ENCODE measurements at regions not wholly inside any gene's neighbourhood (a gene's known extent, or its start where the extent isn't known, plus 50 kb on each side); places are given as distances from the start of the nearest gene placed in this dataset.

DNA sequence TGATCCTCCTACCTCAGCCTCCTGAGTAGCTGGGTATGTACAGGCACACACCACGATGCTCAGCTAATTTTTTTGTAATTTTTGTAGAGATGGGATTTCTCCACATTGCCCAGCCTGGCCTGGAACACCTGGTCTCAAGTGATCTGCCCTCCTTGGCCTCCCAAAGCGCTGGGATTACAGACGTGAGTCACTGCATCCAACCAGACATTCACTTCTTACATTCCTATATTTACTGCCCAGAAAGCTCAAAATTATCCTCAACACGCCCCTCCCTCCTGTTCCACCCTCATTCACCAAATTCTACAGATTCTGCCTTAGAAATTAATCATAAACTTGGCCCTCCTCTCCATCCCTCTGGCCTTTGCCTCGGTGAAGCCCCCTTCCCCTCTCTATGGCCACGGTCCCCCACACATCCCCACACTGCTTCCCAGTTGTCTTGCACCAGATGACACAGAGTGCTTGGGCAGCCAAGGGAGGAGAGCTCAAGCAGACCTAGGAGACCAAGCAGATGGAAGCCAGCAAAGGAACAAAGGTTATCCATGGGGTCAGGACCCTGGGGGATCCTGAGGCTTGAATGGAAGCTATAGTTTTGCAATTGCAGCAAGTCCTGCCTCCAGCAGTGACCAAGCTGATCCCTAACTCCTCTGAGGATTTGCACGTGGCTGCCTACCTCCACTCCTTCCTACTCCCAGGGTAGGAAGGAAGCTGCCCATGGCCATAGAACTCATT is 213.2 kb upstream of the FOXN3 start:
- ATAC-seq = no peak
- no peak for DNase-seq (ENCODE audit: low spot score)

- DNase-seq (ENCODE audit: low spot score) (no peak), ATAC-seq (no peak)
Observed at GRCh38 chr14:89629383-89629782, 212.3 kb upstream of the FOXN3 start.

GRCh38 chr14:89628521-89628920 is 211.5 kb upstream of the FOXN3 start:
- ATAC-seq (no peak), DNase-seq (ENCODE audit: low spot score) (no peak)

GRCh38 chr14:89626233-89626806 is 209.3 kb upstream of the FOXN3 start:
- DNase-seq (ENCODE audit: low spot score) (no peak), ATAC-seq (no peak)

GRCh38 chr14:89625731-89626232 is 208.7 kb upstream of the FOXN3 start:
- ATAC-seq = no peak

DNA sequence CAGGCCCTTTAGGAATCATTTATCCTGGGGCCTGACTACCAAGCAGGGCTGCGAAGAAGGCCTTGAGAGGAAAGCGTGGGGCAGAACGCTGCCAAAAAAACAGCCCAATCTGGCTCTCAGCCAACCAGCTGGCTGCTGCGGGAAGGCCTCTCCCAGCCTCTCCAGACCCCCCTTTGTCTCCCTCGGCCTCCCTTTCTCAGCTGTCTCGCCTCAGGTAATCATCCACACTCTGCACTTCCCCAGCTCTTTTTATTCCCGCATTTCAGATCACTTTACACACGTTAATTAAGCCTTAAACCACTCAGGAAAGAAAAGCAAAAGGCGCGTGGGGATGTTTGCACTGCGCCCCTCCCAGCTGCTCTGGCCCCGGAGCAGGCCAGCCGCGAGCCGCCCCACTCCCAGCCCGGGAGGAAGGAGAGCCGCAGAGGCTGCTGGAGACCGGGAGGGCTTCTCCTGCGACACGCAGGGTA is 208.2 kb upstream of the FOXN3 start:
- ATAC-seq (no peak), DNase-seq (ENCODE audit: low spot score) (no peak)

More at GRCh38 chr14:89625731-89626232, 208.7 kb upstream of the FOXN3 start:
- DNase-seq (ENCODE audit: low spot score) = no peak

GRCh38 chr14:89624500-89625156 is 207.6 kb upstream of the FOXN3 start:
- DNase-seq (ENCODE audit: low spot score) = no peak
- no peak for ATAC-seq

DNA sequence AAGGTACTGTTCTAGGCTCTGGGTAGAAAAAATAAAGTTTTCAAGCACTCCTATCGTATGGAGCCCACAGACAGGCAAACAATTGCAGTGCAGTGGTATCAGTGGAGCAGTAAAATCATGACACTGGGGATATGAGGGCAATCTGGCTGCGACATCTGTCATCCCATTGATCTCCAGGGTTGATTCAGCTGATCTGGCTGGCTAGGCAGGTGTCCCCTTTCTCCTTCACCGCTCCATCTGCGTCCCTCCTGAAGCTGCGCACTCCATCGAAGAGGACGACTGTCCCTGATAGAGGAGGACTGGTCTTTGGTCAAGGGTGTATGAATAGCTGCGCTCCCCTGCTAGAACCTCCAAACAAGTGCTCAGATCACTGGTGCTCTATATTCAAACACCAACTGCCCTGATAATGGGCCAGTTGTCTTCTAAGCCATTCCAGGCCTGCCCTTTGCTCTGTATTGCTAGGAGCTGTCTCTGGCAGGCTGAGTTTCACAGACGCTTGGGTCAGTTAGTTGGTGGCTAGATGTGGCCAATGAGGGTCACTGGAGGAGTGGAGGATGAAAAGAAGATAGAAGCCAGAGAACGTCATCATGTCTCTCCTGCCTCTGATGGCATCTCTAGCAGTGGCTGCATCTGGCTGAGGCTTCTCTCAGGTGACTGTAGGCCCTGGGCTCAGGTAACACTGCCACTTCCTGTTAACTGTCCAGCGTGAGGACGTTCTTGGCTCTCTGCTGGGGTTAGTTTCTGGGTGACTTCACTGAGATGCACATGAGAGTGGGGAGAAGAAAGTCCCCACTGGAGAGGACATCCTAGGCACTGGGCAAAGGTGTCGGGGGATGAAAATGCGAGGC is 205.0 kb upstream of the FOXN3 start:
- ATAC-seq = no peak
- DNase-seq (ENCODE audit: low spot score) = no peak

- no peak for ATAC-seq
Observed at GRCh38 chr14:89621009-89621421, 204.0 kb upstream of the FOXN3 start.

GRCh38 chr14:89620436-89620835 is 203.4 kb upstream of the FOXN3 start:
- ATAC-seq (no peak), DNase-seq (ENCODE audit: low spot score) (no peak)

More at GRCh38 chr14:89621009-89621421, 204.0 kb upstream of the FOXN3 start:
- no peak for DNase-seq (ENCODE audit: low spot score)

GRCh38 chr14:89619596-89619995 is 202.6 kb upstream of the FOXN3 start:
- no peak for ATAC-seq
- no peak for DNase-seq (ENCODE audit: low spot score)

- DNase-seq (ENCODE audit: low spot score) (peak; percentile 82), ATAC-seq (peak; percentile 92)
Observed at GRCh38 chr14:89618811-89619551, 201.9 kb upstream of the FOXN3 start.

DNA sequence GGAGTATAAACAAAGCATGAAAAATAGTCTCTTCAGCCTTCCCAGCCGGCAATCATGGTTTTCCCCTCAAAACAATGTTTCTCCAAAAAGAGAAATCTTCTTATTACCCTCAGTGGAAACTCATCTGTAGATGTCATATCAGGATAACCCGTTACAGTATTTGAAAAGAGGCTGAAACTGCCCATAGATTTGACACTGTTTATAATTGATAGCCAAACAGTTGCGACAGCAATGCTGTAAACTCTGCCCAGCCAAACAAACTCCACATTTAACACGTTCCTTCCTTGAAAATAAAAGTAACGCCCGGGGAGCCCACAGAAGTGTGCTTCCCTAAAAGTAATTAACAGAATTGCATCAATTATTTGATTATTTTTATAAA is 201.3 kb upstream of the FOXN3 start:
- DNase-seq (ENCODE audit: low spot score) (peak; percentile 57), ATAC-seq (peak; percentile 59)

GRCh38 chr14:89617481-89618329 is 200.7 kb upstream of the FOXN3 start:
- ATAC-seq = peak; percentile 39
- no peak for DNase-seq (ENCODE audit: low spot score)

DNA sequence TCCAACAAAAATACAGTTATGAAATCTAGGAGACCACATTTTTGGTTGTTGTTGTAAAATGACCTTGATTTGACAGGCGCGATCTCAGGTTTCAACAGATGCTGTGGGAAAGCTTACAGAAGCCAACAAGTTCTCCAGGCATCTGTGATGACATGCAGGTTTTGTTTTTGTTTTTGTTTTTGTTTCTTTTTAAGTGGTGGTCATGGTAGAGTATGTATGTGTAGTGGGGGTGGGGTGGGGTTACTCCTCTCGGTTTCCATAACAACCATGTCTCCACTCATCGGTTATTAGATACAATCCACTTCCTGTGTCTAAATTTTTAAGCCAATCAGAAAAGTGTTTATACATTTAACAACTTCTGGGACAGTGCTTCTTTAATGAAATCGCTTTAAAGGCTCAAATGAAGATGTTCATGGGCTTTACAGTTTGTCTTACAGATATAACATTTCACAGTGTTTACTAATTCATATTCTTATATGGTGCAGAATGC is 199.9 kb upstream of the FOXN3 start:
- ATAC-seq (no peak), DNase-seq (ENCODE audit: low spot score) (no peak)

DNA sequence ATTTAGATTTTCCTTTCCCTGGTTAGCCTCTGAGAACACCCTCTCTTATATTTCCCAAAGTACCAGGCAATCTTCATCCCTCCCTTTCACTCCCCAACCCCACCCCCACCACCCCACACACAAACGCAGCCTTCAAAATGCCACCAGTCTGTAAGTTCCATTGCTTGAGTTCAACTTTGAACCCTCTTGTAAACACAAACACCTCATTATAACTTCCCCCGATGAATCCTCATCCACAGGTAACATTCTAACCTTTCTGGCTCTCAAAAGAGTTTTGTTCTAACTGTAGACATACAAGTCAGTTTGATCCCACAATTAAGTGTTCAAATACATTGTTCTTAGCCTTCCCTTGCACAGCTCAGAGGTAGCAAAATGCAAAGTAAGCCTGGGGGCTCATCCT is 199.4 kb upstream of the FOXN3 start:
- DNase-seq (ENCODE audit: low spot score) = no peak
- ATAC-seq = no peak

- ATAC-seq = no peak
- DNase-seq (ENCODE audit: low spot score) = no peak
Observed at GRCh38 chr14:89615421-89615820, 198.4 kb upstream of the FOXN3 start.

- no peak for ATAC-seq
- DNase-seq (ENCODE audit: low spot score) = no peak
Observed at GRCh38 chr14:89614009-89614691, 197.1 kb upstream of the FOXN3 start.

Measured in left lobe of liver (tissue), 2 donors.